Body of pancreas (tissue), 4 donors: ENCODE measurements at regions not wholly inside any gene's neighbourhood (a gene's known extent, or its start where the extent isn't known, plus 50 kb on each side); places are given as distances from the start of the nearest gene placed in this dataset.

Experiments used
- ATAC-seq: fragments of 150-250 bp; one replicate; pipeline ENCODE4 v1.9.1; 2016
- DNase-seq, 4 donors: peaks; one replicate each; pipeline ENCODE4 v3.0.0-alpha.2; 2019
- H3K27ac ChIP-seq, 4 donors: fragments of 200-600 bp; sonication (generic); 1 replicate in 3 of 4; 2 replicates in 1 of 4; pipeline versions ENCODE4 v1.5.1 to v1.6.1; 2016 to 2019; ENCODE audit warnings: mild to moderate bottlenecking in 1 of 4, mixed read lengths in 1 of 4, moderate library complexity in 1 of 4
- H3K27me3 ChIP-seq, 2 donors: fragments of 200-600 bp; sonication (generic); one replicate each; pipeline ENCODE4 v1.6.0; 2016; ENCODE audit warnings: mild to moderate bottlenecking in 1 of 2
- H3K36me3 ChIP-seq, 2 donors: fragments of 200-600 bp; sonication (generic); replicated peaks in 1 of 2; 2 replicates each; pipeline ENCODE4 v1.5.1; 2016; ENCODE audit warnings: low read depth in 2 of 2; ENCODE audit not compliant: insufficient read depth in 1 of 2
- H3K4me1 ChIP-seq: fragments of 200-600 bp; sonication (generic); one replicate; pipeline ENCODE4 v1.6.0; 2016
- H3K4me3 ChIP-seq, 2 donors: fragments of 200-600 bp; sonication (generic); 1 replicate in 1 of 2; 2 replicates in 1 of 2; pipeline ENCODE4 v1.5.1; 2016 to 2019
- H3K9me3 ChIP-seq, 3 donors: fragments of 200-600 bp; sonication (generic); 1 replicate in 2 of 3; 2 replicates in 1 of 3; pipeline ENCODE4 v1.5.1; 2016
- CTCF ChIP-seq, 7 experiments: fragments of 450-650 bp in 4 of 7; fragments of 200-600 bp in 3 of 7; sonication (generic) in 3 of 7; IDR thresholded peaks; one replicate each; pipeline ENCODE4 v1.5.1; 2016 to 2019; ENCODE audit warnings: antibody characterized with exemption in 7 of 7
- POLR2A ChIP-seq, 3 donors: fragments of 450-650 bp; IDR thresholded peaks; one replicate each; pipeline ENCODE4 v1.6.1; 2016; ENCODE audit warnings: antibody characterized with exemption in 3 of 3, mild to moderate bottlenecking in 2 of 3
- WGBS, 2 donors: methylation state at CpG; one replicate each; pipeline ENCODE4 v1.1.5; 2017; 5-methylcytosine and 5-hydroxymethylcytosine counted together
- intact Hi-C: fragments of 100-400 bp; cut with DNase I; formaldehyde crosslinking; loops from one replicate; pipeline ENCODE4 v1.15.1; 2023

GRCh38 chr22:48333323-48333763, 1494.3 kb downstream of the BRD1 start:
- no peak for ATAC-seq
- Histone ChIP-seq H3K27ac (no peak overlapping the region), H3K4me1 (no peaks in the 10 kb centered on the region), H3K4me3 (no peak overlapping the region), H3K27me3 (no peaks in the 10 kb centered on the region), H3K36me3 (no peaks in the 10 kb centered on the region), H3K9me3 (no peaks in the 10 kb centered on the region)
- intact Hi-C loops: no loop called here
- 58 to 66% methylated on average over 8 to 19 of the region's 20 CpGs for WGBS, 2 donors
- DNase-seq: no peak
- TF ChIP-seq POLR2A (IDR thresholded peaks at IDR 0.05) (no peak), CTCF (IDR thresholded peaks at IDR 0.05) (no peak)

GRCh38 chr22:48332438-48333322, 1495.0 kb downstream of the BRD1 start:
- WGBS, 2 donors: 68 to 71% methylated on average over 22 to 32 of the region's 32 CpGs
- no peaks in the 10 kb centered on the region for H3K36me3 ChIP-seq
- H3K27me3 ChIP-seq: no peaks in the 10 kb centered on the region
- DNase-seq: no peak
- no peak for ATAC-seq
- H3K4me3 ChIP-seq: no peak overlapping the region
- no peaks in the 10 kb centered on the region for H3K4me1 ChIP-seq
- no peak for TF ChIP-seq POLR2A (IDR thresholded peaks at IDR 0.05)
- no peak for TF ChIP-seq CTCF (IDR thresholded peaks at IDR 0.05)
- H3K27ac ChIP-seq: no peak overlapping the region
- H3K9me3 ChIP-seq: no peaks in the 10 kb centered on the region
- intact Hi-C loops: no loop called here

- no peaks in the 10 kb centered on the region for H3K9me3 ChIP-seq
- TF ChIP-seq CTCF (IDR thresholded peaks at IDR 0.05) (no peak), POLR2A (IDR thresholded peaks at IDR 0.05) (no peak)
- H3K4me1 ChIP-seq: no peaks in the 10 kb centered on the region
- DNase-seq (no peak), ATAC-seq (no peak)
- intact Hi-C loops: no loop called here
- no peaks in the 10 kb centered on the region for H3K36me3 ChIP-seq
- WGBS, 2 donors: 56 to 70% methylated on average over 10 to 12 of the region's 12 CpGs
- no peak overlapping the region for H3K4me3 ChIP-seq
- H3K27ac ChIP-seq: no peak overlapping the region
- H3K27me3 ChIP-seq: no peaks in the 10 kb centered on the region
Observed at GRCh38 chr22:48331691-48332220, 1495.9 kb downstream of the BRD1 start.

- H3K27ac ChIP-seq: no peak overlapping the region
- no peak for TF ChIP-seq POLR2A (IDR thresholded peaks at IDR 0.05)
- no peak for TF ChIP-seq CTCF (IDR thresholded peaks at IDR 0.05)
- WGBS, 2 donors: 70 to 80% methylated on average over 1 to 9 of the region's 9 CpGs
- H3K27me3 ChIP-seq: no peaks in the 10 kb centered on the region
- H3K4me3 ChIP-seq: no peak overlapping the region
- no peak for DNase-seq
- intact Hi-C loops: no loop called here
- H3K4me1 ChIP-seq: no peaks in the 10 kb centered on the region
- H3K9me3 ChIP-seq: no peaks in the 10 kb centered on the region
- no peak for ATAC-seq
- H3K36me3 ChIP-seq: no peaks in the 10 kb centered on the region
Observed at GRCh38 chr22:48331266-48331665, 1496.4 kb downstream of the BRD1 start.
